Skeletal muscle cell (primary cell): ENCODE measurements at regions not wholly inside any gene's neighbourhood (a gene's known extent, or its start where the extent isn't known, plus 50 kb on each side); places are given as distances from the start of the nearest gene placed in this dataset.

Source experiments
- DNase-seq: peaks from one replicate; pipeline ENCODE4 v3.0.0-alpha.2; 2010; ENCODE audit warnings: low read depth
- H3K4me3 ChIP-seq: 2 replicates; pipeline ENCODE4 v1.5.1; 2011; ENCODE audit warnings: low read depth, mild to moderate bottlenecking, control low read depth, low read length, moderate library complexity

DNA sequence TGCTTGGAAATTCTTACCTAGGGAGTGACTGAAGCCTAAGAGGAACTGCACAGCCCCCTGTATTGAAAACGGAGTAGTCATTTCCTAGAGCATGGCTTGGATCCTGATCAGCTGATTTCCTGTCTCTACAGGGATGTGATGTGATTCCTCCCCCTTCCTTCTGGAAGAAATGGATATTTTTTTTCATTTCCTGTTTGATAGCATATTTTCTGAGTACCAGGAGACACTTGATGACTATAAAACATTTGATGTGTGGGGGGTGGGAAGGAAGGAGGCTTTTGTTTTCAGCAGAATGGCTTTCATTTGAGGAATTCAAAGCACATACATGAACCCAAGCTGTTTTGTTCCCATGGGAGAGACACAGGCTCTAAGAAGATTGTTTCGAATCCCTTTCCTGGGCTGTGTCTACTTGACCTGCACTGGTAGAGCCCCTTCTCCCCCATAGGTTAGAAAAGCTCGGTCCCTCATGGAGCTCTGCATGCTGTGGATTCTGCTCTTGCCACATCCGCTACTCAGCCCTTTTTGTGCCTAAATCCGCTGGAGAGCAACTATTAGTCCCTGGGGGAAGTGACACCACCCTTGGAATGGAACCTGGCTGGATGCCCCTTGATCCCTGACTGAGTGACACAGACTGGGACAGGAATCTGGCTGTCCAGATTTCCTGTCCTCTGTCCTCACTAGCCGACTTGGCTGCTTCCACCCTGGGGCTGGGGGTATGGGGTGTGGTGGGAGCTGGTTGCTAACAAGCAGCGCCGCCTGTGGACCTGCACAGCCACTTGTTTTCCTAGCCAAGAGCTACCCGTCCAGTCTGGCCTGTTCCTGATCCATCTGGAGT, 71.8 kb upstream of the MACF1 start:
- DNase-seq, result no peak
- no peak overlapping the region for H3K4me3 ChIP-seq

DNA sequence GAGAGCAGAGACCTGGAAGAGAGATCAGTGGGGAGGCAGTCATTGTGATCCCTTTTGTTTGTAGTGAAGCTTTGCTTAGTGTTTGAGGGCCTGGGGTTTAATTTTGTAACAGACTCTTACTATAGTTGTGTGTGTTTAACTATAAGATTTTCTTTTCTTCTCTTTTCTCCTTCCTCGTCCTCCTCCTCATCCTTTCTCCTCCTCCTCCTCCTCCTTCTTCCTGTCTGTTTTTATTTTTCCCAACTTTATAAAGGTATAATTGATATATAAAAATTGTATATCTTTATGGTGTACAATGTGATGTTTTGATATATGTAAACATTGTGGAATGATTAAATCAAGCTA, 71.2 kb upstream of the MACF1 start:
- DNase-seq, result no peak
- H3K4me3 ChIP-seq, result no peak overlapping the region

DNA sequence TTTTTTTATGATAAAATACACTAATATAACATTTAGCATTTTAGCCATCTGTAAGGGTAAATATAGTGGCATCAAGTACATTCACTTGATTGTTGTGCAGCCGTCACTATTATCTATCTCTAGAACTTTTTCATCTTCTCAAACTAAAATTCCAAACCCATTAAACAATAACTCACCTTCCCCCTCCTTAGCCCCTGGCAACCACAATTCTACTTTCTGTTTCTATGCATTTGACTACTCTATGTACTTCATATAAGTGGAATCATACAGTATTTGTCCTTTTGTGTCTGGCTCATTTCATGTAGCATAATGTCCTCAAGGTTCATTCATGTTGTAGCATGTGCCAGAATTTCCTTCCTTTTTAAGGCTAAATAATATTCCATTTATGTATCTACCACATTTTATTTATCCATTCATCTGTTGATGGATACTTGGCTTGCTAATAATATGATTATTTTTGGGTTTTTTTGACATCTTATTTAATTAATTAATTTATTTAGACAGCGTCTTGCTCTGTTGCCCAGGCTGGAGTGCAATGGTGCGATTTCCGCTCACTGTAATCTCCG, 69.6 kb upstream of the MACF1 start:
- no peak overlapping the region for H3K4me3 ChIP-seq

DNA sequence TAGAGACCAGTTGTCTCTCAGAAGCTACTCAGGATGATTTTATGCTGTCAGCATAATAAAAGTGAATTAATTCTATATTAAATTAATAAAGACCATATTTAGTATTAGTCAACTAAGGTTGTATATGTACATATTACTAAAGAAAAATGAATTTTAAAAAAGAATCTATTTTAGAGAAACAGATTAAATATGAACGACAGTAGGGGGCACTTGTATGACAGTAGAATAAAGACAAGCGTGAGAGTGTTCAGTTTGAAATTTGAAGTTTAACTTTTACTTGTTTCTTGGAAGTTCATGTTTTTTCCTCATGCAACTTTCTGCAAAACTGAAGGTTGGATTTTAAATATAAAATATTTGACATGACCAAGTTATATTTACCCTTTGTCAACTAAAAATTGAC, 67.9 kb upstream of the MACF1 start:
- no peak for DNase-seq
- no peak overlapping the region for H3K4me3 ChIP-seq

More for the DNA sequence above, 69.6 kb upstream of the MACF1 start:
- DNase-seq, result no peak

DNA sequence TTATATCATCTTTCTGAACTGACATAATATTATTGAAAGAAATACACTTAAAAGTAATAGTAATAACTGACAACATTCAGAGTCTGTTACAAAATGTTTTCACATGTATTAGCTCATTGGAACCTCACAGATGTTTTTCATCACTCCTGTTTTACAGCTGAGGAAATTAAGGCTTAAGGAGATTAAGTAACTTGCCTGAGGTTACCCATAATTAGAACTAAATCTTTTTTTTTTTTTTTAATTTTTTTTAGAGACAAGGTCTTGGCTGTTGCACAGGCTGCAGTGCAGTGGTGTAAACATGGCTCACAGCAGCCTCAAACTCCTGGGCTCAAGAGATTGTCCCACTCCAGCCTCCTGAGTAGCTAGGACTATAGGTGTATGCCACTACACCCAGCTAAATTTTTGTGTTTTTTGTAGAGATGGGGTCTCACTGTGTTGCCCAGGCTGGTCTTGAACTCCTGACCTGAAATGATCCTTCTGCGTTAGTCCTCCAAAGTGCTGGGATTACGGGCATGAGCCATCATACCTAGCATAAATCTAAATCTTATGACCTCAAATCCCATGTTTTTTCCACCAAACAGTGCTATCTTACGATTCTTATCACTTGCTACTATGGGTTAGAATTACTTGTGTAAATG, 64.7 kb upstream of the MACF1 start:
- DNase-seq, result no peak
- no peak overlapping the region for H3K4me3 ChIP-seq

DNA sequence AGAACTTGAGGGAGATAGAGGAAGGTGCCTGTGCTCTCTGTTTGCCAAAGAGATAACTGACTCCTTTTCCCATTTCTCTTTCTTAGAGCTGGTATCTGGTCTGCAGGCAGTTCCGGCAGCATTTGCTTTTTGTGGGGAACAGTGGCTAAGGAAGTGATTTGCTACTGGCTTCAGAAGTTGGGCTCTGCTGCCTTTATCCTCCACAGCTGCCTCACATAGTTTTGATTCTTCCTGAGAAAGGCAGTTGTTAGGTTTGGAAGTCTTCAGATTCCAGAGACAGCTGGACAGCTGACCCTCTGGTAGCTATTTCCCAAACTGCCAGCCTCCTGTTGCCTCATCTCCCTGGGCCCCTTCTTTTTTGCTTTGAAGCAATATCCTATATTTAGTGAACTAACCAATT, 62.6 kb upstream of the MACF1 start:
- H3K4me3 ChIP-seq, result peak overlapping the region; percentile 11
- peak; percentile 52 for DNase-seq

DNA sequence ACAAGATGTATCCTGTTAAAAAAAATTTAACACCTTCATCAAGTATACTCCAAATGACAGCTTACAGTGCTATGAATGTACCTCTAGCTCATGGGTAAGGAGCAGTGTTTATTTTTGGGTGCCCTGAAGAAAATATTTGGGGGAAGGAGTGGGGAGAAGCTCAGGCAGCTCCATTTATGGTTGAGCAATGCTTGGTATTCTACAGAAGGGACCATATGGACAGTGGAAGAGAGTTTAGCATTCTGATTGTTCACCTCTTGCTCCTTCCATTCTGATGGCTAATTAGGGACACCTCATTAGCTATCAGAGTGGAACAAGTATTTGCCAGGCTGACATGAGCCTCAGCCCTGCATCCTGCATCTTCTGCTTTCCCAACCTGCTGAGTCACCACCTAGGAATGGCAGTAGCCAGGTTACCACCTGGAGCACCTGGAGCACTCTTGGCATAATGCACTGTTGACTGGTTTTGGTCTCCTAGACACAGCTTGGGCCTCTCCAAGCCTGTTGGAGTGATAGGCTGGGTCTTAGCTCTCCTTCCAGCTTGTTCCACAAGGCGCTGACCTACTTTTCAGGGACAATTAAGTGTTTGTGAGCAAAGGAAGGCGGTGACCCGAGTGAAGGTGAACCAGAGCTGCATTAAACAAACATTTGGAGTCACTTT, 62.0 kb upstream of the MACF1 start:
- H3K4me3 ChIP-seq, result no peak overlapping the region
- no peak for DNase-seq

DNA sequence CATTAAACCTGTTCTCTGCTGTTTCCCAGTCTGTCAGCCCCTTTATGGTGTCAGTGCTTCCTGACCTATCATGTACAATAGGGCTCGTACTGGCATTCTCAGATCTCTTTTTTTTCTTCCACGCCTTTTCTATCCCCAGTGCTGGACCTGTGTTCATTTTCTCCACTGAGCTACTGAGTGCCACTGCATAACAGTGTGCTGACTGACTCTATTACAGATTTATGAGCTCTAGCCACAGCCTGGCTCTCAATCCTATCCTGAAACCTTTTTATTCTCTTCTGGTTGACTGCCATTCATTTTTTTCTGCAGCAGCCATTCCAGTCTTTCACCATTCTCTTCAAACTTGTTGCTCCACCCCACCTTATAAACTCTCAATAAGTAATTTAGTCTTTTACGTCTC, 59.6 kb upstream of the MACF1 start:
- H3K4me3 ChIP-seq, result no peak overlapping the region
- DNase-seq, result no peak

DNA sequence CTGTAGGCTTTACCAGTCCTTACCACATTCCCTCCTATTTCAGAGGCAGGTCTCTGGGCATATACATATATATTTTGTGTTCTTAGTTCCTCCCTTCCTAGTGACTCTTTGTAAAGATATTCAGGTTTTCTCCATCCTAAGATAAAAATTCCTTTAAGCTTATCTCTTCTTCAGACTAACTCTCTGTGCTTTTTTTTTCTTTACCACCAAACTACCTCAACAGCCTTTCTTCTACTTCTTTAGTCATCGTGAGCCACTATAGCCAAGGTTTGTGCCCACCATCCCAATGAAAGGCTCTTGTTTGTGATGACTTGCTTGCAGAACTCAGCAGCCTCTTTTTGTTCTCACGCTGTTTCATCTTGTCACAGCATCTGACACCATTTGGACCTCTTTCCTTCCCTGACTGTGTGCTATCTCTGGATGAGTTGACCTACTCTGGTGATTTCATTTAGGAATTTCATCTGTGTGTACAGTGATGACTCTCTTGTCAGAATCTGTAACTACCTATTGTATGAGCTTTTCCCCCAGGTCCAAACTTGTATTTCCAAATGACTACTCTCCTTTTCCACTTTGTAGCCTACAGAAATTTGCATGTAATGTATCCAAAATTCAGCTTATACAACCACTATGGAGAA, 59.0 kb upstream of the MACF1 start:
- DNase-seq, result no peak
- no peak overlapping the region for H3K4me3 ChIP-seq

DNA sequence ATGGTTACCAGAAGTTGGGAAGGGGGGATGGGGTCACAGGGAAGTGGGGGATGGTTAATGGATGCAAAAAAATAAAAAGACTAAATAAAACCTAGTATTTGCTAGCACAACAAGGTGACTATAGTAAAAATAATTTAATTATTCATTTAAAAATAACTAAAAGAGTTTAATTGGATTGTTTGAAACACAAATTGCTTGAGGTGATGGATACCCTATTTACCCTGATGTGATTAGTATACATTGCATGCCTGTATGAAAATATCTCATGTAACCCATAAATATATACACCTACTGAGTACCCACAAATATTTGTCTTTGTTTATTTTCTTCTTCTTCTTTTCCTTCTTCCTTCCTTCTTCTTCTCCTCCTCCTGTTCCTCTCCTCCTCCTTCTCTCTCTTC, 57.8 kb upstream of the MACF1 start:
- no peak for DNase-seq
- H3K4me3 ChIP-seq, result no peak overlapping the region

DNA sequence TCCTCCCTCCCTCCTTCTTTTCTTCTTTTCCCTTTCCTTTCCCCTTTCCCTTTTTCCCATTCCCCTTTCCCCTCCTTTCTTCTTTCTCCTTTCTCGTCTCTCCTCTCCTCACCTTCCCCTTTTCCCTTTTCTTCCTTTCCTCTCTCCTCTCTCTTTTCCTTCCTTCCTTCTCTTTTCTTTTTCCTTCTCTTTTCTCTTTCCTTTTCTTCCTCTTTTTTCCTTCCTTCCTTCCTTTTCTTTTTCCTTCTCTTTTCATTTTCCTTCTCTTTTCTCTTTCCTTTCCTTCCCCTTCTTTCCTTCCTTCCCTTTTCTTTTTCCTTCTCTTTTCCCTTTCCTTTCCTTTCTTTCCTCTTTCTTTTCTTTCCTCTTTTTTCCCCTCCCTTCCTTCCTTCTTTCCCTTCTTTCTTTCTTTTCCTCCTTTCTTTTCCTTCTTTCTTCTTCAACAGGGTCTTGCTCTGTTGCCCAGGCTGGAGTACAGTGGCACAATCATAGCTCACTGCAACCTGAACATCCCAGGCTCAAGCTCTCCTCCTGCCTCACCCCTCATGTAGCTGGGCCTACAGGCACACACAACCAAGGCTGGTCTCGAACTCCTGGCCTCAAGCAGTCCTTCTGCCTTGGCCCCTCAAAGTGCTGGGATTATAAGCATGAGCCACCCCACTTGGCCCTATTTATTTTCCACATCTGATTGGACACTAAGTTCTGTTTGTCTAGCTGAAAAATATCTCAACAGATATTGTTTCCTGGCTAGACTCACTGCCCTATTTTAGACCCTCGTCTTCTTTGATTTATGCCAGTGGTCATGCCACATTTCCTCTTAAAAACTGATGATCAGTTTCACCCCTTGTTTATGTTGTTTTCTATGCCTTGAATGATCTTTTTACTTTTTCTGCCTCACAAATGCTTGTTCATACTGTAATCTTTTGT, 57.1 kb upstream of the MACF1 start:
- no peak overlapping the region for H3K4me3 ChIP-seq

DNA sequence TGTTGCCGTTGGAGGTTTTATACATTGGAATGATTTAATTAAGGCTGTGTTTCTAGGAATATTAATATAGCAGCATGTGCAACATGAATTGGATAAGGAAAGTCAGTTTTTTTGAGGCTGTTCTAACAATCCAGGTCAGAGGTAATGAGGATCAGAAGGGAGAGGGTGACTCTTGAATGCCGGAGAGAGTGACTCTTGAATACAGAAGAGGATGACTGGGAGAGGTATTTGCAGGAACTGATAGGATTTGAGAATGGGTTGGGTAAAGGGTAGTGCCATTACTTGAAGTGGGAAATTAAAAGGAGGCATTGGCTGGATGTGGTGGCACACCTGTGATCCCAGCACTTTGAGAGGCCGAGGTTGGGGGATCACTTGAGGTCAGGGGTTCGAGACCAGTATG, 55.6 kb upstream of the MACF1 start:
- DNase-seq, result no peak
- H3K4me3 ChIP-seq, result no peak overlapping the region

More for the DNA sequence above, 57.1 kb upstream of the MACF1 start:
- DNase-seq, result no peak

DNA sequence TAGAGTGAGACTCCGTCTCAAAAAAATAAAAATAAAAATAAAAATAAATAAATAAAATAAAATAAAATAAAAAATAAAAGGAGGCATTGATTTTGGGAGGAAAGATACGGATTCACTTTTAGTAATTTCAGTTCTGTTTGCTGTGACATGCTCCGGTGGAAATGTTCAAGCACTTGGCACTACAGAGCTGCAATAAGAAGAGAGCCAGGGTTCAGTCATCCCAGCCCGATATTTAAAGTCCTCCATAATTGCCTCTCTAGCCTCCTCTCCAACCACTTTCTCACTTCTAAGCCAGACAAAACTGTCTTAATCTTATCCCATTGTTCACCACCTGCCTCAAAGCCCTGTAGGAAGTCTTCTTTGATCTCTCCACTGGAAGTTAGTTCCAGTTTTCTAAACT, 55.0 kb upstream of the MACF1 start:
- DNase-seq, result no peak
- no peak overlapping the region for H3K4me3 ChIP-seq

DNA sequence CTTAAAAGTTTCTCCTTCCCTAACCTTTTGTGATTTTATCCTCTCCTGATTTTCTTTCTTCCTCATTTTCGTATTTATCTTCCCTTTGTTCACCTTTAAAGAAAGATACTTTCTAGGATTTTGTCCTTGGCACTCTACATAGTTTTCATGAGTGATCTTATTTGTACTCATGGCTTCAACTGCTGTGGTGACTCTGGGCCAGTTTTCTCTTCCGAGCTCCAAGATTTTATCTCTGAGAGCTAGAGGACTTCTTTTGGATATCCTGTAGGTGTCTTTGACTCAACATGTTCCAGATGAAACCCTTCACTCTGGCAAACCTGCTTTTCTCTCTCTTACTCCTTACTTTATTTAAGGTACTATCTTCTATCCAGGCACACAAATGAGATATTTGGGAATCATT, 53.7 kb upstream of the MACF1 start:
- H3K4me3 ChIP-seq, result no peak overlapping the region
- DNase-seq, result no peak

DNA sequence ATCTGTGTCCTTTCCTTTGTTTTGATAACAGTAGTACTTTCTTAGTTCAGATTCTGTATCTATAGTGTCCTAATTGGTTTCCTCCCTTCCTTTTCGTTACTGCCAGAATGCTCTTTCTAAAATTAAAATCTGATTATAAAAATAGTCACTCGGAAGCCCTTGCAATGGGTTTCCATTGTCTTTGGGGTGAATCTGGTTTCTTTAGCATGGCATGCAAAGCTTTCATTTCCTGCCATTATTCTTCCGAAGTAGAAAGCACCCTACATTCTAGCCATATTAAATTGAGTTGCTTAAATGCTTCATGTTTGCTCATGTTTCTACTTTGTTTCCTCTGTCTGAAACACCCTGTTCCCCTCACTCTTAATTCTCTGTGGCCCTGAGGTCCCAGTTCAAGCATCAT, 53.2 kb upstream of the MACF1 start:
- H3K4me3 ChIP-seq, result no peak overlapping the region
- no peak for DNase-seq

DNA sequence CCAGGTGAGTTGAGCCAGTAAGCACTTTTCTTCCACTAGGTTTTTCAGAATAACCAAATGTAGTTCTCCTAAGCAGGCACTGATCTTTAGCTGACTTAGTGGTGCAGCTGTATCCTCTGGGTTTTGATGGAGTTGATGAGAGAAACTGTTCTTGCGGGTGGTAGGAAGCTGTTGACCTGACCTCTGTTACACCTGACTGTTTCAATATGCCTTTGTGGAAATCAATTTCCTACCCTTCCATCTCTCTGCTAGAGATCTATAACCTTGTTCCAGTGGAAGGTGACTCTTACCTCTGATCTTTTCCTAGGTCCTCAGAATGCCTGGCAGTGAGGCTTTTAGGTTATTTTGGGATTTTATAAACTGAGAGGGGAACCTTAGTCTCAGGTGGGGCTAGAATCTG, 51.6 kb upstream of the MACF1 start:
- DNase-seq, result no peak
- H3K4me3 ChIP-seq, result no peak overlapping the region

DNA sequence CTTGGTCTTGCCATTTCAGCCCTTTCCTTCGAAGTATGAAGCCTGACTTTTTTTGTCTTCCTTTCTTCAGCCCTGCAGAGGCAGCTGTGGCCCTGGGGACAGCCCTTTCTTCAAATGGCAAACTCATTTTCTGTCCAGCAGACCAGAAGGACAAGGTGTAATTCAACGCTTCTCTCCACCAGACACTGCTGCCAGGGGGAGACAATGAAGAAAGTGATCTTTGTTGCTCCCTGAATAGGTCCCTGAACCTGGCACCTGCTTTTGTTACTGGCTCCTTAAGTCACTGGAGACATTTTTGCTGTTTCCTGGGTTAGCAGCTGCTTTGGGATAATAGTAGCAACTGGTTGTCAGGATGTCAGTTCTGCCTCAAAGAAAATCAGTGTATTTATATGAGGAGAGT, 50.8 kb upstream of the MACF1 start:
- no peak for DNase-seq
- H3K4me3 ChIP-seq, result no peak overlapping the region

DNA sequence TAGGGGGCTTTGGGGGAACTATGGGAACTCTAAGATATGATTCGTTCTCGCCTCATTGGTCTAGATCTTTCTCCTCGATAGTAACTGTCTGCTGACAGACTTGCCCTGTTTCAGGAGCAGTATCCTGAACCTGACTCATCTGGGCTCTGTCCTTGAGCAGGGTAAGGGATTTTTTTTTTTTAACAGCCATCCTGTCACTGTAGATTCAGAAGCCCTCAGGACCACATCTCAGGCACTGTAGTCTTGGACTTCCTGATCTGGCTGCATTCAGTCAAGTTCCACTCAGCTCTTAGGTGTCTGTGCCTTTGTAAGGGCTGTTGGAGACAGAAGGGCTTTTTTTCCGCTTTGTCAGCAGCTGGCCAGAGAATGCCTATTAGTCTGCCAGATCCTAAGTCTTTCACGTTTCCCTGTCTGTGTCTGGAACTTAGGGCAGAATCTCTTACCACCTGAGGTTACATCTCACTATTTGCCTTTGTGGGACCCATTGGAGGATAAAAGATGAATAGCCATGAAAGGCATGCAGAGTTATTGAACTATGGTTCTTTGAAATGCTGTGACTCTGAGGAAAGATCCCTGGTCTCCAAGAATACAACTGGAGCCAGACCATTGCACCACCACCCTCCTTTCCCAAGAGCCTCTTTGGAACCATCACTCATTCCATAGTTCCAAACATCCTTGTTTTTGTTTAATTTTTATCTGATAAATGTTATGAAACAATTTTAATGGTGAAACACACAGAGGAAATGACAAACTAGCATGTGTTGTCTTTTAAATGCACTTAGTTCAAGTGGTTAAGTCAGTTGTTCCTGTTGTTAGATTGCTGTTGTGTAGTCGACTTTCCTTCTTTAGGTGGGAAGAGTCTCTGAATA, 49.7 kb upstream of the MACF1 start:
- H3K4me3 ChIP-seq, result no peak overlapping the region
- no peak for DNase-seq
